Astrocyte (in vitro differentiated cells and primary cell): ENCODE measurements at regions not wholly inside any gene's neighbourhood (a gene's known extent, or its start where the extent isn't known, plus 50 kb on each side); places are given as distances from the start of the nearest gene placed in this dataset.

Source experiments
- CTCF ChIP-seq: IDR thresholded peaks from 2 replicates; pipeline ENCODE4 v1.5.1; 2011; ENCODE audit warnings: low read depth, mild to moderate bottlenecking, inconsistent platforms, low read length, moderate library complexity; ENCODE audit not compliant: insufficient read depth
- EZH2 ChIP-seq: IDR thresholded peaks from 2 replicates; pipeline ENCODE4 v1.6.1; 2012; ENCODE audit warnings: mild to moderate bottlenecking, low read length, inconsistent platforms; ENCODE audit not compliant: insufficient read depth

GRCh38 chr6:26304213-26304796 lies 60.7 kb upstream of the BTN3A2 start:
- TF ChIP-seq CTCF (no peak), EZH2 (no peak)
